Smooth muscle cell (in vitro differentiated cells): ENCODE measurements at regions not wholly inside any gene's neighbourhood (a gene's known extent, or its start where the extent isn't known, plus 50 kb on each side); places are given as distances from the start of the nearest gene placed in this dataset.

Experiments
- DNase-seq: peaks from one replicate; lab custom pipeline; 2025; ENCODE audit not compliant: unreplicated experiment; lab: John Stamatoyannopoulos, UW
- H2AFZ ChIP-seq: fragments of 200-600 bp; sonication (generic); 2 replicates; pipeline ENCODE4 v1.6.0; 2016; ENCODE audit warnings: antibody characterized with exemption, low read depth, mild to moderate bottlenecking
- H3F3A ChIP-seq: fragments of 200-600 bp; sonication (generic); 2 replicates; pipeline ENCODE4 v1.6.0; 2017; ENCODE audit warnings: antibody characterized with exemption, low read depth
- H3K27ac ChIP-seq: fragments of 200-600 bp; sonication (generic); 2 replicates; pipeline ENCODE4 v1.5.1; 2016; ENCODE audit warnings: low read depth, mild to moderate bottlenecking
- H3K27me3 ChIP-seq: fragments of 200-600 bp; sonication (generic); 2 replicates; pipeline ENCODE4 v1.6.1; 2016; ENCODE audit warnings: low read depth, mild to moderate bottlenecking
- H3K36me3 ChIP-seq: fragments of 200-600 bp; sonication (generic); 2 replicates; pipeline ENCODE4 v1.5.1; 2016; ENCODE audit warnings: low read depth
- H3K4me1 ChIP-seq: fragments of 200-600 bp; sonication (generic); 2 replicates; pipeline ENCODE4 v1.5.1; 2016; ENCODE audit warnings: low read depth
- H3K4me2 ChIP-seq: fragments of 200-600 bp; sonication (generic); 2 replicates; pipeline ENCODE4 v1.6.0; 2016; ENCODE audit warnings: mild to moderate bottlenecking
- H3K4me3 ChIP-seq: fragments of 200-600 bp; sonication (generic); 2 replicates; pipeline ENCODE4 v1.5.1; 2016; ENCODE audit warnings: mild to moderate bottlenecking
- H3K79me2 ChIP-seq: fragments of 200-600 bp; sonication (generic); 2 replicates; pipeline ENCODE4 v1.6.0; 2016; ENCODE audit warnings: low read depth, mild to moderate bottlenecking
- H3K9ac ChIP-seq: fragments of 200-600 bp; sonication (generic); 2 replicates; pipeline ENCODE4 v1.6.0; 2016; ENCODE audit warnings: low read depth
- H3K9me3 ChIP-seq: fragments of 200-600 bp; sonication (generic); replicated peaks from 2 replicates; pipeline ENCODE4 v1.5.1; 2016; ENCODE audit warnings: low read depth
- H4K20me1 ChIP-seq: fragments of 200-600 bp; sonication (generic); 2 replicates; pipeline ENCODE4 v1.6.0; 2016; ENCODE audit warnings: low read depth
- CTCF ChIP-seq: fragments of 200-600 bp; sonication (generic); IDR thresholded peaks from 2 replicates; pipeline ENCODE4 v1.5.1; 2017; ENCODE audit warnings: borderline replicate concordance, mild to moderate bottlenecking, antibody characterized with exemption; ENCODE audit not compliant: insufficient read depth, poor library complexity, severe bottlenecking
- WGBS: methylation state at CpG from one replicate; pipeline ENCODE4 v1.1.7; 2016; ENCODE audit warnings: low lambda C conversion rate; 5-methylcytosine and 5-hydroxymethylcytosine counted together

- Histone ChIP-seq H3K79me2 (no peaks in the 10 kb centered on the region), H3K36me3 (no peaks in the 10 kb centered on the region), H2AFZ (no peak overlapping the region), H3K4me3 (no peak overlapping the region), H3K9me3 (no peaks in the 10 kb centered on the region), H3K27me3 (no peaks in the 10 kb centered on the region), H3F3A (no peaks in the 10 kb centered on the region), H3K27ac (no peak overlapping the region), H3K4me1 (no peaks in the 10 kb centered on the region), H3K4me2 (no peak overlapping the region), H4K20me1 (no peaks in the 10 kb centered on the region), H3K9ac (no peak overlapping the region)
- no peak for DNase-seq
- WGBS = 95% methylated on average over 1 of the region's 1 CpG
- TF ChIP-seq CTCF = no peak
Measured at GRCh38 chr12:127245009-127245408, 1022.0 kb upstream of the TMEM132C start.

GRCh38 chr12:127245437-127245836, 1021.5 kb upstream of the TMEM132C start:
- Histone ChIP-seq H2AFZ (no peak overlapping the region), H3K79me2 (no peaks in the 10 kb centered on the region), H3K4me1 (no peaks in the 10 kb centered on the region), H3K4me2 (no peak overlapping the region), H3F3A (no peaks in the 10 kb centered on the region), H3K9ac (no peak overlapping the region), H4K20me1 (no peaks in the 10 kb centered on the region), H3K36me3 (no peaks in the 10 kb centered on the region), H3K27ac (no peak overlapping the region), H3K27me3 (no peaks in the 10 kb centered on the region), H3K4me3 (no peak overlapping the region), H3K9me3 (no peaks in the 10 kb centered on the region)
- TF ChIP-seq CTCF = no peak
- DNase-seq = no peak
- WGBS = 63% methylated on average over 2 of the region's 2 CpGs

- WGBS = 78% methylated on average over 4 of the region's 4 CpGs
- no peaks in the 10 kb centered on the region for H3K4me1 ChIP-seq
- H3K36me3 ChIP-seq = no peaks in the 10 kb centered on the region
- H3K9ac ChIP-seq = no peak overlapping the region
- no peaks in the 10 kb centered on the region for H3K79me2 ChIP-seq
- no peak for DNase-seq
- H3F3A ChIP-seq = no peaks in the 10 kb centered on the region
- no peak overlapping the region for H3K27ac ChIP-seq
- no peak for TF ChIP-seq CTCF
- H4K20me1 ChIP-seq = no peaks in the 10 kb centered on the region
- no peak overlapping the region for H3K4me3 ChIP-seq
- no peaks in the 10 kb centered on the region for H3K9me3 ChIP-seq
- no peak overlapping the region for H3K4me2 ChIP-seq
- H2AFZ ChIP-seq = no peak overlapping the region
- H3K27me3 ChIP-seq = no peaks in the 10 kb centered on the region
Measured at GRCh38 chr12:127247937-127248336, 1019.0 kb upstream of the TMEM132C start.

GRCh38 chr12:127249428-127249827, 1017.5 kb upstream of the TMEM132C start:
- Histone ChIP-seq H4K20me1 (no peaks in the 10 kb centered on the region), H2AFZ (no peak overlapping the region), H3F3A (no peaks in the 10 kb centered on the region), H3K4me3 (no peak overlapping the region), H3K79me2 (no peaks in the 10 kb centered on the region), H3K4me2 (no peak overlapping the region), H3K36me3 (no peaks in the 10 kb centered on the region), H3K4me1 (no peaks in the 10 kb centered on the region), H3K27ac (no peak overlapping the region), H3K27me3 (no peaks in the 10 kb centered on the region), H3K9me3 (no peaks in the 10 kb centered on the region), H3K9ac (no peak overlapping the region)
- TF ChIP-seq CTCF = no peak
- 74% methylated on average over 1 of the region's 1 CpG for WGBS
- no peak for DNase-seq
